GM12891 (cell line): ENCODE measurements at regions not wholly inside any gene's neighbourhood (a gene's known extent, or its start where the extent isn't known, plus 50 kb on each side); places are given as distances from the start of the nearest gene placed in this dataset.

Experiments used
- PAX5 ChIP-seq: IDR thresholded peaks from 2 replicates; pipeline ENCODE4 v1.6.1; 2011; ENCODE audit warnings: low read length, moderate library complexity, mild to moderate bottlenecking; ENCODE audit not compliant: insufficient read depth, severe bottlenecking
- POLR2A ChIP-seq: IDR thresholded peaks from 2 replicates; pipeline ENCODE4 v1.6.1; 2011; ENCODE audit warnings: low read depth, low read length, control low read depth
- POLR2AphosphoS5 ChIP-seq: IDR thresholded peaks from 2 replicates; pipeline ENCODE4 v1.6.1; 2011; ENCODE audit warnings: low read depth, low read length, control low read depth
- SPI1 ChIP-seq: IDR thresholded peaks from 2 replicates; pipeline ENCODE4 v1.6.1; 2011; ENCODE audit warnings: low read depth, low read length, control low read depth
- TAF1 ChIP-seq: IDR thresholded peaks from 2 replicates; pipeline ENCODE4 v1.6.1; 2011; ENCODE audit warnings: low read depth, low read length, control low read depth

- TF ChIP-seq POLR2A = no peak
- TF ChIP-seq POLR2AphosphoS5 = no peak
- TF ChIP-seq TAF1 = no peak
- TF ChIP-seq PAX5 = no peak
- TF ChIP-seq SPI1 = no peak
Observed at GRCh38 chr4:42313872-42314271, 83.4 kb upstream of the SHISA3 start.
